K562 (cell line): ENCODE measurements at regions not wholly inside any gene's neighbourhood (a gene's known extent, or its start where the extent isn't known, plus 50 kb on each side); places are given as distances from the start of the nearest gene placed in this dataset.

ENCODE experiments used
- EP300 ChIP-seq: IDR thresholded peaks from 2 replicates; pipeline ENCODE4 v1.6.1; 2012; ENCODE audit warnings: low read length, improper control_type of control experiment
- FOXK2 ChIP-seq, 2 experiments: fragments of 450-650 bp; IDR thresholded peaks in 1 of 2; conservative IDR thresholded peaks in 1 of 2; 2 replicates each; pipeline ENCODE4 v1.6.1; 2016; ENCODE audit warnings: low read depth in 2 of 2, mild to moderate bottlenecking in 1 of 2
- LCOR ChIP-seq: sonication (generic); formaldehyde crosslinking; IDR thresholded peaks from 2 replicates; pipeline ENCODE4 v1.8.0; 2022; ENCODE audit warnings: mild to moderate bottlenecking, missing genetic modification reagents
- SREBF1 ChIP-seq: fragments of 150-350 bp; IDR thresholded peaks from 2 replicates; pipeline ENCODE4 v1.6.1; 2014; ENCODE audit warnings: antibody characterized with exemption, low read depth, low read length, borderline replicate concordance
- U2AF1 ChIP-seq: fragments of 200-400 bp; formaldehyde crosslinking; optimal IDR thresholded peaks from 2 replicates; pipeline ENCODE3; 2017; ENCODE audit warnings: mild to moderate bottlenecking, low read depth, low read length, moderate library complexity
- ZNF354B ChIP-seq: fragments of 250-450 bp; sonication (Bioruptor Pico); IDR thresholded peaks from 2 replicates; pipeline ENCODE4 v1.4.0; 2020
- TF ChIP-seq, protein P1 (sequence below), 3 experiments: IDR thresholded peaks in 2 of 3; conservative IDR thresholded peaks in 1 of 3; 2 replicates each; pipeline ENCODE4 v1.5.1; 2011 to 2012; ENCODE audit warnings: low read length in 3 of 3, mild to moderate bottlenecking in 3 of 3, control low read depth in 2 of 3, improper control_type of control experiment in 1 of 3, inconsistent platforms in 1 of 3, low read depth in 1 of 3, mixed read lengths in 1 of 3, moderate library complexity in 1 of 3; ENCODE audit not compliant: insufficient read depth in 2 of 3
- TF ChIP-seq, protein P2 (sequence below), 2 experiments: fragments of 450-650 bp; formaldehyde crosslinking in 1 of 2; IDR thresholded peaks; 2 replicates each; pipeline versions ENCODE4 v1.4.0 to v1.6.1; 2014 to 2020; ENCODE audit warnings: mild to moderate bottlenecking in 2 of 2, borderline replicate concordance in 1 of 2, low read depth in 1 of 2

DNA sequence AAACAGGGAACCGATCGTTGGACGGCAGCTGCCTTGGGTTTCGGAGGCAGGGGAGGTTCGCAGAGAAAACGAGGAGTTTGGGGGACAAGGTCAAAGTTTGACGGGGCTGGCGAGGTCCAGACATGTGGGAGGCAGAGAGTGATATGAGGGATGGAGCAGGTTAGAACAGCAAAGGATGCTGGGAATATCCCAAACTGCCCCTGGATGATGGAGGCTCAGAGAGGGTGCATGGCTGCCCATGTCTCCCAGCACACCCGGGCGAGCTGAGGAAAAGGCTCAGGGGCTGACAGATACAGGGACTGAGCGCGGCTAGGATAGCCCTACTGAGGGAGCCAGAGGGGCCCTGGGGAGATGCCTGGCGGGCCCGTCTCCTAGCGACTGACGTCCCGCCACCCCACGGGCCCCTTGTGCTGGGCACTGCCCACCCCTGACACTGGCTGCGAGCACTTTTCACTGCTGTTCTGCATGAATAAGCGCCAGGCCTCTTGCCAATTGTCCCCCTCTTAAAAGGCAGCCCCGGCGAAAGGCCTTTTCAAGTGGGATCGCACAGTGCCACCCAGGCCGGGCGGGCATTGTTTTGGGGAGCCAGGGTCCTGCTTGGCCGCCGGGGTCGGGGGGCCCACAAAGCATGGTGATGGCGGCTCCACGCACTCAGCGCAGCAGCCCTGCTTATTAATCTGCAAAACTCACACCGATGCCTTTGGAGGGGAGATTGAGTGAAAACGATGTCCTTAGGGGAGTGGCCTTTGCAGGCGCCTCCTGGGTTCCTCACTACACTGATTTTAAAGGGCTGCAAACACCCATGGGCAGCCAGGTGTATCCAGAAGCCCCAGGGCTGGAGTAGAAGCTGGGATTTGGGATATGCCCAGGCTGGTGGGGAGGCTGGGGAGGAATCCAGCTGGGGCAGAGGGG is 90.0 kb upstream of the LINC01488 start:
- TF ChIP-seq, protein P1, sequence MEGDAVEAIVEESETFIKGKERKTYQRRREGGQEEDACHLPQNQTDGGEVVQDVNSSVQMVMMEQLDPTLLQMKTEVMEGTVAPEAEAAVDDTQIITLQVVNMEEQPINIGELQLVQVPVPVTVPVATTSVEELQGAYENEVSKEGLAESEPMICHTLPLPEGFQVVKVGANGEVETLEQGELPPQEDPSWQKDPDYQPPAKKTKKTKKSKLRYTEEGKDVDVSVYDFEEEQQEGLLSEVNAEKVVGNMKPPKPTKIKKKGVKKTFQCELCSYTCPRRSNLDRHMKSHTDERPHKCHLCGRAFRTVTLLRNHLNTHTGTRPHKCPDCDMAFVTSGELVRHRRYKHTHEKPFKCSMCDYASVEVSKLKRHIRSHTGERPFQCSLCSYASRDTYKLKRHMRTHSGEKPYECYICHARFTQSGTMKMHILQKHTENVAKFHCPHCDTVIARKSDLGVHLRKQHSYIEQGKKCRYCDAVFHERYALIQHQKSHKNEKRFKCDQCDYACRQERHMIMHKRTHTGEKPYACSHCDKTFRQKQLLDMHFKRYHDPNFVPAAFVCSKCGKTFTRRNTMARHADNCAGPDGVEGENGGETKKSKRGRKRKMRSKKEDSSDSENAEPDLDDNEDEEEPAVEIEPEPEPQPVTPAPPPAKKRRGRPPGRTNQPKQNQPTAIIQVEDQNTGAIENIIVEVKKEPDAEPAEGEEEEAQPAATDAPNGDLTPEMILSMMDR (IDR thresholded peaks at IDR 0.05 in 2 of 3, conservative IDR thresholded peaks at IDR 0.05 in 1 of 3; ENCODE audit: insufficient read depth in 2 of 3, low read depth in 1 of 3, low read length in 3 of 3), result no peak
- TF ChIP-seq U2AF1 (no peak), EP300 (no peak), SREBF1 (no peak), FOXK2 (conservative IDR thresholded peaks at IDR 0.05 in 1 of 2, IDR thresholded peaks at IDR 0.05 in 1 of 2; ENCODE audit: low read depth in 2 of 2) (no peak), ZNF354B (CRISPR knock-in tag) (no peak), LCOR (no peak)
- TF ChIP-seq, protein P2, sequence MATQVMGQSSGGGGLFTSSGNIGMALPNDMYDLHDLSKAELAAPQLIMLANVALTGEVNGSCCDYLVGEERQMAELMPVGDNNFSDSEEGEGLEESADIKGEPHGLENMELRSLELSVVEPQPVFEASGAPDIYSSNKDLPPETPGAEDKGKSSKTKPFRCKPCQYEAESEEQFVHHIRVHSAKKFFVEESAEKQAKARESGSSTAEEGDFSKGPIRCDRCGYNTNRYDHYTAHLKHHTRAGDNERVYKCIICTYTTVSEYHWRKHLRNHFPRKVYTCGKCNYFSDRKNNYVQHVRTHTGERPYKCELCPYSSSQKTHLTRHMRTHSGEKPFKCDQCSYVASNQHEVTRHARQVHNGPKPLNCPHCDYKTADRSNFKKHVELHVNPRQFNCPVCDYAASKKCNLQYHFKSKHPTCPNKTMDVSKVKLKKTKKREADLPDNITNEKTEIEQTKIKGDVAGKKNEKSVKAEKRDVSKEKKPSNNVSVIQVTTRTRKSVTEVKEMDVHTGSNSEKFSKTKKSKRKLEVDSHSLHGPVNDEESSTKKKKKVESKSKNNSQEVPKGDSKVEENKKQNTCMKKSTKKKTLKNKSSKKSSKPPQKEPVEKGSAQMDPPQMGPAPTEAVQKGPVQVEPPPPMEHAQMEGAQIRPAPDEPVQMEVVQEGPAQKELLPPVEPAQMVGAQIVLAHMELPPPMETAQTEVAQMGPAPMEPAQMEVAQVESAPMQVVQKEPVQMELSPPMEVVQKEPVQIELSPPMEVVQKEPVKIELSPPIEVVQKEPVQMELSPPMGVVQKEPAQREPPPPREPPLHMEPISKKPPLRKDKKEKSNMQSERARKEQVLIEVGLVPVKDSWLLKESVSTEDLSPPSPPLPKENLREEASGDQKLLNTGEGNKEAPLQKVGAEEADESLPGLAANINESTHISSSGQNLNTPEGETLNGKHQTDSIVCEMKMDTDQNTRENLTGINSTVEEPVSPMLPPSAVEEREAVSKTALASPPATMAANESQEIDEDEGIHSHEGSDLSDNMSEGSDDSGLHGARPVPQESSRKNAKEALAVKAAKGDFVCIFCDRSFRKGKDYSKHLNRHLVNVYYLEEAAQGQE (IDR thresholded peaks at IDR 0.05; ENCODE audit: borderline replicate concordance), result no peak
- TF ChIP-seq, protein P2 (CRISPR knock-in tag; IDR thresholded peaks at IDR 0.05; ENCODE audit: low read depth), result no peak
